HEK293 (cell line): ENCODE measurements at regions not wholly inside any gene's neighbourhood (a gene's known extent, or its start where the extent isn't known, plus 50 kb on each side); places are given as distances from the start of the nearest gene placed in this dataset.

Source experiments
- CTCF ChIP-seq: fragments of 450-650 bp; formaldehyde crosslinking; IDR thresholded peaks from 2 replicates; pipeline ENCODE4 v1.5.1; 2016; ENCODE audit warnings: missing biosample characterization, missing genetic modification characterization
- HOXA7 ChIP-seq: sonication (generic); formaldehyde crosslinking; IDR thresholded peaks from 2 replicates; pipeline ENCODE4 v1.8.1; 2022; ENCODE audit warnings: missing genetic modification reagents, borderline replicate concordance
- KLF9 ChIP-seq: fragments of 450-650 bp; formaldehyde crosslinking; IDR thresholded peaks from 2 replicates; pipeline ENCODE4 v1.5.1; 2016; ENCODE audit warnings: missing biosample characterization, missing genetic modification characterization, low read depth
- REPIN1 ChIP-seq: fragments of 450-650 bp; formaldehyde crosslinking; IDR thresholded peaks from 2 replicates; pipeline ENCODE4 v1.5.1; 2017; ENCODE audit warnings: missing biosample characterization, missing genetic modification characterization, low read depth
- TCF7L2 ChIP-seq: IDR thresholded peaks from 2 replicates; pipeline ENCODE4 v1.6.1; 2011; ENCODE audit warnings: low read depth, mild to moderate bottlenecking, inconsistent platforms, low read length, moderate library complexity, borderline replicate concordance
- TSHZ1 ChIP-seq: fragments of 450-650 bp; formaldehyde crosslinking; IDR thresholded peaks from 2 replicates; pipeline ENCODE4 v1.5.1; 2016; ENCODE audit warnings: missing biosample characterization, missing genetic modification characterization, borderline replicate concordance
- ZNF174 ChIP-seq: fragments of 450-650 bp; formaldehyde crosslinking; IDR thresholded peaks from 2 replicates; pipeline ENCODE4 v1.5.0; 2017; ENCODE audit warnings: missing biosample characterization, mild to moderate bottlenecking, missing genetic modification characterization
- ZNF223 ChIP-seq: fragments of 450-650 bp; formaldehyde crosslinking; IDR thresholded peaks from 2 replicates; pipeline ENCODE4 v1.5.1; 2016; ENCODE audit warnings: missing biosample characterization, missing genetic modification characterization
- ZNF311 ChIP-seq: fragments of 450-650 bp; formaldehyde crosslinking; IDR thresholded peaks from 2 replicates; pipeline ENCODE4 v1.5.1; 2017; ENCODE audit warnings: missing biosample characterization, missing genetic modification characterization, borderline replicate concordance
- ZNF518A ChIP-seq: fragments of 450-650 bp; formaldehyde crosslinking; conservative IDR thresholded peaks from 2 replicates; pipeline ENCODE4 v1.5.1; 2016; ENCODE audit warnings: low read depth, missing biosample characterization, missing genetic modification characterization
- TF ChIP-seq, protein P1 (sequence below): fragments of 450-650 bp; formaldehyde crosslinking; IDR thresholded peaks from 2 replicates; pipeline ENCODE4 v1.5.1; 2017; ENCODE audit warnings: missing biosample characterization, mild to moderate bottlenecking, missing genetic modification characterization, moderate library complexity
- TF ChIP-seq, protein P2 (sequence below): fragments of 450-650 bp; formaldehyde crosslinking; IDR thresholded peaks from 2 replicates; pipeline ENCODE4 v1.5.1; 2016; ENCODE audit warnings: missing biosample characterization, missing genetic modification characterization

DNA sequence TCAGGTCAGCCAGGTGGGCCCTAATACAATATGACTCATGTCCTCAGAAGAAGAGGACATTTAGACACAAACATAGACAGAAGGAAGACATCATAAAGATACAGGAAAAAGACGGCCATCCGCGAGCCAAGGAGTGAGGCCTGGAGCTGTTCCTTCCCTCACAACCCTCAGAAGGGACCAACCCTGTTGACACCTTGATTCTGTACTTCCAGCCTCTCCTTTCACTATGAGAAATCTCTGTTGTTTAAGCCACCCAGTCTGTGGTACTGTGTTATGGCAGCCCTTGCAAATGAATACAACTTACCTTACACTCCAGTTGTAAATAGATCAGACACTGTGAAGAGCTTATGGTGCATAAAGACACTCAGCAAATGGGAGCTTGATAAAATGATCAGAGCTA is 199.7 kb downstream of the SAMD5 start:
- TF ChIP-seq CTCF (tag by site-specific recombination) (no peak), TSHZ1 (tag by site-specific recombination) (no peak), ZNF518A (no peak), TCF7L2 (no peak), ZNF174 (tag by site-specific recombination) (no peak), REPIN1 (no peak), ZNF311 (tag by site-specific recombination) (no peak), ZNF223 (tag by site-specific recombination) (no peak), HOXA7 (no peak), KLF9 (tag by site-specific recombination) (no peak)
- TF ChIP-seq, protein P1, sequence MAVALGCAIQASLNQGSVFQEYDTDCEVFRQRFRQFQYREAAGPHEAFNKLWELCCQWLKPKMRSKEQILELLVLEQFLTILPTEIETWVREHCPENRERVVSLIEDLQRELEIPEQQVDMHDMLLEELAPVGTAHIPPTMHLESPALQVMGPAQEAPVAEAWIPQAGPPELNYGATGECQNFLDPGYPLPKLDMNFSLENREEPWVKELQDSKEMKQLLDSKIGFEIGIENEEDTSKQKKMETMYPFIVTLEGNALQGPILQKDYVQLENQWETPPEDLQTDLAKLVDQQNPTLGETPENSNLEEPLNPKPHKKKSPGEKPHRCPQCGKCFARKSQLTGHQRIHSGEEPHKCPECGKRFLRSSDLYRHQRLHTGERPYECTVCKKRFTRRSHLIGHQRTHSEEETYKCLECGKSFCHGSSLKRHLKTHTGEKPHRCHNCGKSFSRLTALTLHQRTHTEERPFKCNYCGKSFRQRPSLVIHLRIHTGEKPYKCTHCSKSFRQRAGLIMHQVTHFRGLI (tag by site-specific recombination), result no peak
- TF ChIP-seq, protein P2, sequence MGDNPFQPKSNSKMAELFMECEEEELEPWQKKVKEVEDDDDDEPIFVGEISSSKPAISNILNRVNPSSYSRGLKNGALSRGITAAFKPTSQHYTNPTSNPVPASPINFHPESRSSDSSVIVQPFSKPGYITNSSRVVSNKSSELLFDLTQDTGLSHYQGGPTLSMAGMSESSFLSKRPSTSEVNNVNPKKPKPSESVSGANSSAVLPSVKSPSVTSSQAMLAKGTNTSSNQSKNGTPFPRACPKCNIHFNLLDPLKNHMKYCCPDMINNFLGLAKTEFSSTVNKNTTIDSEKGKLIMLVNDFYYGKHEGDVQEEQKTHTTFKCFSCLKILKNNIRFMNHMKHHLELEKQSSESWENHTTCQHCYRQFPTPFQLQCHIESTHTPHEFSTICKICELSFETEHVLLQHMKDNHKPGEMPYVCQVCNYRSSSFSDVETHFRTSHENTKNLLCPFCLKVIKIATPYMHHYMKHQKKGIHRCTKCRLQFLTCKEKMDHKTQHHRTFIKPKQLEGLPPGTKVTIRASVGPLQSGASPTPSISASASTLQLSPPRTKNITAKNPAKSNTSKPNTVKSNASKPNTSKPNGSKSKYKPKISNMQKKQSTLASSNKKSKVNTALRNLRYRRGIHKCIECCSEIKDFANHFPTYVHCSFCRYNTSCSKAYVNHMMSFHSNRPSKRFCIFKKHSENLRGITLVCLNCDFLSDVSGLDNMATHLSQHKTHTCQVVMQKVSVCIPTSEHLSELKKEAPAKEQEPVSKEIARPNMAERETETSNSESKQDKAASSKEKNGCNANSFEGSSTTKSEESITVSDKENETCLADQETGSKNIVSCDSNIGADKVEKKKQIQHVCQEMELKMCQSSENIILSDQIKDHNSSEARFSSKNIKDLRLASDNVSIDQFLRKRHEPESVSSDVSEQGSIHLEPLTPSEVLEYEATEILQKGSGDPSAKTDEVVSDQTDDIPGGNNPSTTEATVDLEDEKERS (tag by site-specific recombination), result no peak
